NCI-H1105 (cell line): ENCODE measurements at regions not wholly inside any gene's neighbourhood (a gene's known extent, or its start where the extent isn't known, plus 50 kb on each side); places are given as distances from the start of the nearest gene placed in this dataset.
"Not testable (repeated sequence)": the region's sequence is repeated elsewhere in the genome, so short reads cannot be mapped to it uniquely, and the experiment has no call there.

Source experiments
- DNase-seq: peaks from one replicate; lab custom pipeline; 2025; lab: John Stamatoyannopoulos, UW

- DNase-seq = peak; percentile 76
Observed at GRCh38 chr7:132030086-132030568, 473.7 kb upstream of the PODXL start.

GRCh38 chr7:132029369-132030085 is 473.1 kb upstream of the PODXL start:
- no peak for DNase-seq

- no peak for DNase-seq
Observed at GRCh38 chr7:132028144-132028920, 471.9 kb upstream of the PODXL start.

GRCh38 chr7:132024290-132024689 is 467.9 kb upstream of the PODXL start:
- DNase-seq = no peak

GRCh38 chr7:132023466-132023865 is 467.0 kb upstream of the PODXL start:
- no peak for DNase-seq

- DNase-seq = no peak
Observed at GRCh38 chr7:132022188-132022587, 465.8 kb upstream of the PODXL start.

- no peak for DNase-seq
Observed at GRCh38 chr7:132019703-132020102, 463.3 kb upstream of the PODXL start.

GRCh38 chr7:132009778-132010177 is 453.4 kb upstream of the PODXL start:
- DNase-seq = no peak

GRCh38 chr7:132004529-132004928 is 448.1 kb upstream of the PODXL start:
- DNase-seq = no peak

- DNase-seq = no peak
Observed at GRCh38 chr7:132002343-132002968, 446.0 kb upstream of the PODXL start.

- no peak for DNase-seq
Observed at GRCh38 chr7:132001146-132001545, 444.7 kb upstream of the PODXL start.

- no peak for DNase-seq
Observed at GRCh38 chr7:131999193-131999592, 442.8 kb upstream of the PODXL start.

- no peak for DNase-seq
Observed at GRCh38 chr7:131995324-131995723, 438.9 kb upstream of the PODXL start.

GRCh38 chr7:131981069-131981468 is 424.6 kb upstream of the PODXL start:
- DNase-seq = not testable (repeated sequence)

- DNase-seq = not testable (repeated sequence)
Observed at GRCh38 chr7:131978118-131978517, 421.7 kb upstream of the PODXL start.

GRCh38 chr7:131976411-131976810 is 420.0 kb upstream of the PODXL start:
- no peak for DNase-seq

GRCh38 chr7:131974671-131975070 is 418.2 kb upstream of the PODXL start:
- DNase-seq = no peak

GRCh38 chr7:131972251-131972650 is 415.8 kb upstream of the PODXL start:
- DNase-seq = no peak

- no peak for DNase-seq
Observed at GRCh38 chr7:131970602-131971001, 414.2 kb upstream of the PODXL start.

- DNase-seq = no peak
Observed at GRCh38 chr7:131969560-131969959, 413.1 kb upstream of the PODXL start.

GRCh38 chr7:131967216-131967730 is 410.8 kb upstream of the PODXL start:
- no peak for DNase-seq

GRCh38 chr7:131964203-131964602 is 407.8 kb upstream of the PODXL start:
- DNase-seq = no peak
